ENCODE measurements at regions not wholly inside any gene's neighbourhood (a gene's known extent, or its start where the extent isn't known, plus 50 kb on each side); places are given as distances from the start of the nearest gene placed in this dataset.

DNA sequence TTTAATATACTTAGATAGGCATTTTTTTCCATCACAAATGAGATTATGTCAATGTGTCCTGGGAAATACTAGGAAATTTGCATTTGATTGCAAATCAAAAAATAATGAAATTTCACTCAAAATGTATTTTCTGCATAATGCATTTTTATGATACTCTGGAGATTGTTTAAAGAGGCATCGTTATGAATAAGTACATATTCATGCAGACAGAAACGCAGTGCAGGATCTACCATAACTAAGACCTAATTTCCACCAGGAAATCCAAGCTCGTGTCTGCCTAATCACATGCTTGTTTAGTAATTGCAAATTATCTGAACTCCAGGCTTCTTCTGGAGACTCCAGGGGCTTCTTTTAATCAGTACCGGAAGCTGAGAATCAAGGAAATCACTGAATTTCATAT is 163.5 kb upstream of the MXRA5 start (continued):
- TF ChIP-seq, protein P1, sequence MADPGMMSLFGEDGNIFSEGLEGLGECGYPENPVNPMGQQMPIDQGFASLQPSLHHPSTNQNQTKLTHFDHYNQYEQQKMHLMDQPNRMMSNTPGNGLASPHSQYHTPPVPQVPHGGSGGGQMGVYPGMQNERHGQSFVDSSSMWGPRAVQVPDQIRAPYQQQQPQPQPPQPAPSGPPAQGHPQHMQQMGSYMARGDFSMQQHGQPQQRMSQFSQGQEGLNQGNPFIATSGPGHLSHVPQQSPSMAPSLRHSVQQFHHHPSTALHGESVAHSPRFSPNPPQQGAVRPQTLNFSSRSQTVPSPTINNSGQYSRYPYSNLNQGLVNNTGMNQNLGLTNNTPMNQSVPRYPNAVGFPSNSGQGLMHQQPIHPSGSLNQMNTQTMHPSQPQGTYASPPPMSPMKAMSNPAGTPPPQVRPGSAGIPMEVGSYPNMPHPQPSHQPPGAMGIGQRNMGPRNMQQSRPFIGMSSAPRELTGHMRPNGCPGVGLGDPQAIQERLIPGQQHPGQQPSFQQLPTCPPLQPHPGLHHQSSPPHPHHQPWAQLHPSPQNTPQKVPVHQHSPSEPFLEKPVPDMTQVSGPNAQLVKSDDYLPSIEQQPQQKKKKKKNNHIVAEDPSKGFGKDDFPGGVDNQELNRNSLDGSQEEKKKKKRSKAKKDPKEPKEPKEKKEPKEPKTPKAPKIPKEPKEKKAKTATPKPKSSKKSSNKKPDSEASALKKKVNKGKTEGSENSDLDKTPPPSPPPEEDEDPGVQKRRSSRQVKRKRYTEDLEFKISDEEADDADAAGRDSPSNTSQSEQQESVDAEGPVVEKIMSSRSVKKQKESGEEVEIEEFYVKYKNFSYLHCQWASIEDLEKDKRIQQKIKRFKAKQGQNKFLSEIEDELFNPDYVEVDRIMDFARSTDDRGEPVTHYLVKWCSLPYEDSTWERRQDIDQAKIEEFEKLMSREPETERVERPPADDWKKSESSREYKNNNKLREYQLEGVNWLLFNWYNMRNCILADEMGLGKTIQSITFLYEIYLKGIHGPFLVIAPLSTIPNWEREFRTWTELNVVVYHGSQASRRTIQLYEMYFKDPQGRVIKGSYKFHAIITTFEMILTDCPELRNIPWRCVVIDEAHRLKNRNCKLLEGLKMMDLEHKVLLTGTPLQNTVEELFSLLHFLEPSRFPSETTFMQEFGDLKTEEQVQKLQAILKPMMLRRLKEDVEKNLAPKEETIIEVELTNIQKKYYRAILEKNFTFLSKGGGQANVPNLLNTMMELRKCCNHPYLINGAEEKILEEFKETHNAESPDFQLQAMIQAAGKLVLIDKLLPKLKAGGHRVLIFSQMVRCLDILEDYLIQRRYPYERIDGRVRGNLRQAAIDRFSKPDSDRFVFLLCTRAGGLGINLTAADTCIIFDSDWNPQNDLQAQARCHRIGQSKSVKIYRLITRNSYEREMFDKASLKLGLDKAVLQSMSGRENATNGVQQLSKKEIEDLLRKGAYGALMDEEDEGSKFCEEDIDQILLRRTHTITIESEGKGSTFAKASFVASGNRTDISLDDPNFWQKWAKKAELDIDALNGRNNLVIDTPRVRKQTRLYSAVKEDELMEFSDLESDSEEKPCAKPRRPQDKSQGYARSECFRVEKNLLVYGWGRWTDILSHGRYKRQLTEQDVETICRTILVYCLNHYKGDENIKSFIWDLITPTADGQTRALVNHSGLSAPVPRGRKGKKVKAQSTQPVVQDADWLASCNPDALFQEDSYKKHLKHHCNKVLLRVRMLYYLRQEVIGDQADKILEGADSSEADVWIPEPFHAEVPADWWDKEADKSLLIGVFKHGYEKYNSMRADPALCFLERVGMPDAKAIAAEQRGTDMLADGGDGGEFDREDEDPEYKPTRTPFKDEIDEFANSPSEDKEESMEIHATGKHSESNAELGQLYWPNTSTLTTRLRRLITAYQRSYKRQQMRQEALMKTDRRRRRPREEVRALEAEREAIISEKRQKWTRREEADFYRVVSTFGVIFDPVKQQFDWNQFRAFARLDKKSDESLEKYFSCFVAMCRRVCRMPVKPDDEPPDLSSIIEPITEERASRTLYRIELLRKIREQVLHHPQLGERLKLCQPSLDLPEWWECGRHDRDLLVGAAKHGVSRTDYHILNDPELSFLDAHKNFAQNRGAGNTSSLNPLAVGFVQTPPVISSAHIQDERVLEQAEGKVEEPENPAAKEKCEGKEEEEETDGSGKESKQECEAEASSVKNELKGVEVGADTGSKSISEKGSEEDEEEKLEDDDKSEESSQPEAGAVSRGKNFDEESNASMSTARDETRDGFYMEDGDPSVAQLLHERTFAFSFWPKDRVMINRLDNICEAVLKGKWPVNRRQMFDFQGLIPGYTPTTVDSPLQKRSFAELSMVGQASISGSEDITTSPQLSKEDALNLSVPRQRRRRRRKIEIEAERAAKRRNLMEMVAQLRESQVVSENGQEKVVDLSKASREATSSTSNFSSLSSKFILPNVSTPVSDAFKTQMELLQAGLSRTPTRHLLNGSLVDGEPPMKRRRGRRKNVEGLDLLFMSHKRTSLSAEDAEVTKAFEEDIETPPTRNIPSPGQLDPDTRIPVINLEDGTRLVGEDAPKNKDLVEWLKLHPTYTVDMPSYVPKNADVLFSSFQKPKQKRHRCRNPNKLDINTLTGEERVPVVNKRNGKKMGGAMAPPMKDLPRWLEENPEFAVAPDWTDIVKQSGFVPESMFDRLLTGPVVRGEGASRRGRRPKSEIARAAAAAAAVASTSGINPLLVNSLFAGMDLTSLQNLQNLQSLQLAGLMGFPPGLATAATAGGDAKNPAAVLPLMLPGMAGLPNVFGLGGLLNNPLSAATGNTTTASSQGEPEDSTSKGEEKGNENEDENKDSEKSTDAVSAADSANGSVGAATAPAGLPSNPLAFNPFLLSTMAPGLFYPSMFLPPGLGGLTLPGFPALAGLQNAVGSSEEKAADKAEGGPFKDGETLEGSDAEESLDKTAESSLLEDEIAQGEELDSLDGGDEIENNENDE (IDR thresholded peaks at IDR 0.05; ENCODE audit: insufficient replicate concordance, low read length), result no peak
- TF ChIP-seq POLR2A (IDR thresholded peaks at IDR 0.05; ENCODE audit: control extremely low read depth in 1 of 2, low read depth in 2 of 2, low read length in 2 of 2) (no peak), SRF (IDR thresholded peaks at IDR 0.05; ENCODE audit: low read depth, low read length) (no peak), BACH1 (IDR thresholded peaks at IDR 0.05; ENCODE audit: low read length) (no peak), KDM5A (IDR thresholded peaks at IDR 0.05; ENCODE audit: low read length) (no peak), SP1 (IDR thresholded peaks at IDR 0.05; ENCODE audit: low read depth, low read length) (no peak), HDAC2 (IDR thresholded peaks at IDR 0.05; ENCODE audit: borderline replicate concordance in 1 of 2, low read depth in 2 of 2, low read length in 2 of 2) (no peak), BRCA1 (IDR thresholded peaks at IDR 0.05; ENCODE audit: low read depth, low read length) (no peak), SP2 (IDR thresholded peaks at IDR 0.05; ENCODE audit: low read length) (no peak), SAP30 (IDR thresholded peaks at IDR 0.05; ENCODE audit: insufficient read depth, insufficient replicate concordance, low read length) (no peak), POU5F1 (IDR thresholded peaks at IDR 0.05; ENCODE audit: low read depth, low read length) (no peak), JUND (IDR thresholded peaks at IDR 0.05; ENCODE audit: low read length) (no peak), CHD1 (IDR thresholded peaks at IDR 0.05; ENCODE audit: low read depth, low read length) (no peak), RBBP5 (IDR thresholded peaks at IDR 0.05; ENCODE audit: borderline replicate concordance, low read depth, low read length) (no peak)

Measured in H1 (cell line).